GM18861 (cell line): ENCODE measurements at regions not wholly inside any gene's neighbourhood (a gene's known extent, or its start where the extent isn't known, plus 50 kb on each side); places are given as distances from the start of the nearest gene placed in this dataset.
"Not testable (repeated sequence)": the region's sequence is repeated elsewhere in the genome, so short reads cannot be mapped to it uniquely, and the experiment has no call there.

Experiments
- ATAC-seq: cut with Tn5 transposase; IDR thresholded peaks from one replicate; pipeline ENCODE4 v1.9.1; 2021; ENCODE audit not compliant: unreplicated experiment

DNA sequence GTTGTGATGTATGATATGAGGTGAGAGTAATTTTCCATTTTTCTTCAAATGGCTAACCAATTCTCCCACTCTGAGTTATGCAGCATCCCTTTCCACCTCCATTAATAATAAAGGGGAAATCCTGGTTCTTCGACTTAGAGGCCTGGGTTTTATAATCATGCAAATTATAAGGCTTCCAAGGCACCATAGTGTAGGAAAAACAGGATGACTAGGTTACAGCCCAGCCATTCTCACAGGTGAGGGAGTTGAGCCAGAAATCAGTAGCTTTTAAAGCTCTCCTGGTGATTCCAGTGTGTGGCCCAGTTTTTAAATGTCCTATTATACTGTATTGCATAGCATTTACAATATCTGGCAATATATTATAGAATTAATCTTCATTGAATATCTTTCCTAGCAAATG is 203.1 kb downstream of the ARHGEF9 start:
- ATAC-seq, result no peak

DNA sequence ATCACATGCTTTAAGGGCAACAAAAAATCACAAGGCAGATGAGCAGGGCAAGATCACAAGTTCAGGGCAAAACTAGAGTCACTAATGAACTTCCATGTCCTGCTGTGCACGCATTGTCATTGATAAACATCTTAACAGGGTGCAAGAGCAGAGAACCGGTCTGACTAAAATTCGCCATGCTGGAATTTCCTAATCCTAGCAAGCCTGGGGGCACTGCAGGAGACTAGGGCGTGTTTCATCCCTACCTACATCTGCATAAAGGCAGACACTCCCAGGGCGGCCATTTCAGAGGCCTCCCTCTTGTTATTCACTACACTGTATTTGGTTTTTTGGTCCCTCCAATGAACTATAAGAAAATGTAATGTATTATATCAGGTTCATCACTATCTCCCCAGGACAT is 203.6 kb downstream of the ARHGEF9 start:
- ATAC-seq, result no peak

DNA sequence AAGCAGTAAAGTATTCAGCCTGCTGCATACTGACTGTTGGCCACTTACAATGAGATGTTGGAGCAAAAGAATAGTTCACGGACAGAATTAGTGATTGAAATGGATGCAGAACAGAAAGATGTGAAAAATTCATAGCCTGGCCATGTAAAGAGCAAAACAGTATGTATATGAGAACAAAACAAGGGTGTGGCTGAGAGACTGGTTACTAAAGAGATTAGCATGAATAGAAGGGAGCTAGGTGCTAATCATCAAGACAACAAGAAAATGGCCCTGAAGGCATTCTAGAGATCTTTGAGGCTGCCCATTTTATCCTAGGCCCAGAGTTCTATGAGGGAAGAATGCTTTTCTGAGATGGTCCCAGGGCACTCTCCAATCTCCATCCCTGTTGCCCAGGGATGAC is 208.5 kb downstream of the ARHGEF9 start:
- ATAC-seq, result no peak

DNA sequence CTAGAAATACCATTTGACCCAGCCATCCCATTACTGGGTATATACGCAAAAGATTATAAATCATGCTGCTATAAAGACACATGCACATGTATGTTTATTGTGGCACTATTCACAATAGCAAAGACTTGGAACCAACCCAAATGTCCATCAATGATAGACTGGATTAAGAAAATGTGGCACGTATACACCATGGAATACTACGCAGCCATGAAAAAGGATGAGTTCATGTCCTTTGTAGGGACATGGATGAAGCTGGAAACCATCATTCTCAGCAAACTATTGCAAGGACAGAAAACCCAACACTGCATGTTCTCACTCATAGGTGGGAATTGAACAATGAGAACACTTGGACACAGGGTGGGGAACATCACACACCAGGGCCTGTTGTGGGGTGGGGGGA is 209.3 kb downstream of the ARHGEF9 start:
- ATAC-seq, result not testable (repeated sequence)

DNA sequence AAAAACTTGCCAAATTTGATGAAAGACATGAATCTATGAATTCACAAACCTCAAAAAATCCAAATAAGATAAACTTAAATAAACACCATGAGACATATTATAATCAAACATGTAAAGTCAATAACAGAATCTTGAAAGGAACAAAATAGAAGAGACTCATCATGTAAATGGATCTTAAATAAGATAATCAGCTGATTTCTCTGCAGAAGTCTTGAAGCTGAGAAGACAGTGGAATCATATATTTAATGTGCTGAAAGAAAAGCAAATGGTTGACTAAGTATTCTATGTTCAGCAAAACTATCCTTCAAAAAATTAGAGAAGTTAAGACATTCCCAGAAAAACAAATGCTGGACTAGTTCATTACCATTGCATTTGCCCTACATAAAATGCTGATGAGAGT is 215.7 kb upstream of the SPIN4 start:
- ATAC-seq, result no peak

DNA sequence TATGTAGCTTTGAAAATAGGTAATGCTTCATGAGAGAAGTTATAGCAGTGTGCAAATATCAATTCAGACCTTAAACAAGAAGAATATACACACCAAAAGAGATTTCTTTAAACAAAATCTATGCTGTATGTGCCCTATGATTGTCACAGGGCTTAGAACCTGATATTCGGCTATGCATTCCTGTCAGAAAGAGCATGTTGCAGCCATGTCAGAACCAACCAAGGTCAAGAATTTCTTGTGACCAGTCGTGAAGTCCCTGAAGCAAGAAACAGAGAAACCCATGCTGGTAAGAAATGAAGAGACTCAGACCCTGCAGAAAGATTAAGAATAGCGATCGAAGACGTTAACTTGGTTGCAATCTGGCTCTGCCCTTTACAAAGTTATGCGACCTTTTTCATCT is 210.3 kb upstream of the SPIN4 start:
- ATAC-seq, result no peak

DNA sequence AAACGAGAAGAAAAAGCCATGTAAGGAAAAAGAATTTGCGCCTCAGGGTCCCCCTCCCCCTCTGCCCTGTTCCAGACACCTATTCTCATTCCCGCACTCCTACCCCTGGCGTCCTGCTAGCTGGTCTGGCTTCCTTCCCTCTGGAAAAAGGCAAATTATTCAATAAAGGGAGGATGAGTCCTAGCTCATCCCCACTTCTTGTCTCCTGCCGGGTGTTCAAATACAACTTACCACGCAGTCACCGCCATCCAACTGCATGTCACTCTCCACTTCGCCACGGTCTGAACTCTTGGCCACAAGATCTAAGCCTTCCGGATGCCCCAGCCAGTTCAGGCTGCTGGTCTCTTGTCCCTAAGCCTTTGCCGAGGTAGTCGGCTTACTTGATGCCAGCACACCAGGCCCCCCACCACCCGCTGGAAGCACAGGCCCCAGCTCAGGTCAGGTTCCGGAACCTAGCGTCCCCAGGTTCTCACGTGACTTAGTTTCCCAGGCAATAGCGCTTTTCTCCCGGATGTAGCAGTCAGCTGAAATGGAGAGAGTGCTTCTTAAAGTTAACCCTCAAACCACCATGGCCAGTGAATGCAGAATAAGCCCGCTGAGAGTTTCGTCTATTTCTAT is 209.6 kb upstream of the SPIN4 start:
- ATAC-seq, result peak; percentile 95

DNA sequence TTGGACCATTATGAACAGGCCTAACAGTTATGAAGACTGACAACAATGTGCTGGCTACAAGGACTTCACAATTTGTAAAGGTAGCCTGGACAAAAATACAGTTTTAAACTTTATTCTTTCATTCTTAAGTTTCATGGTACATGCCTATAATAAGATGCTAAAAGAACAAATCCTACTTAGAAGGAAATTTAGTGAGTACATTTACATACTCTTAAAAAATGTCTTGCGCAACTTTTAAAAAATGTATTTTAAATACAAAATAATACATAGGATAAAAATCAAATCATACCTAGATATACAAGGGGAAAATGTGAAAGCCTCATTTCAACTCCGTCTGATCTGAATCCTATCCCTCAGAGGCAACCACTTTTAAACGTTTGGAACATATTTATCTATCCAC is 200.7 kb upstream of the SPIN4 start:
- no peak for ATAC-seq

DNA sequence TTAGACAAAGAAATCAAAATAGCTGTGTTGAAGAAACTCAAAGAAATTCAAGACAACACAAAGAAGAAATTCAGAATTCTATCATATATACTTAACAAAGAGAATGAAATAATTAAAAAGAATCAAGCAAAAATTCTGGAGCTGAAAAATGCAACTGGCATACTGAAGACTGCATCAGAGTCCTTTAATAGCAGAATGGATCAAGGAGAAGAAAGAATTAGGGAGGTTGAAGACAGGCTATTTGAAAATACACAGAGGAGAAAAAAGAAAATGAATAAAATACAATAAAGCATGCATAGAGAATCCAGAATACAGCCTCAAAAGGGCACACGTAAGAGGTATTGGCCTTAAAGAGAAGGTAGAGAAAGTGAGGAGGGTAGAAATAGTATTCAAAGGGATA is 179.5 kb upstream of the SPIN4 start:
- ATAC-seq, result no peak

DNA sequence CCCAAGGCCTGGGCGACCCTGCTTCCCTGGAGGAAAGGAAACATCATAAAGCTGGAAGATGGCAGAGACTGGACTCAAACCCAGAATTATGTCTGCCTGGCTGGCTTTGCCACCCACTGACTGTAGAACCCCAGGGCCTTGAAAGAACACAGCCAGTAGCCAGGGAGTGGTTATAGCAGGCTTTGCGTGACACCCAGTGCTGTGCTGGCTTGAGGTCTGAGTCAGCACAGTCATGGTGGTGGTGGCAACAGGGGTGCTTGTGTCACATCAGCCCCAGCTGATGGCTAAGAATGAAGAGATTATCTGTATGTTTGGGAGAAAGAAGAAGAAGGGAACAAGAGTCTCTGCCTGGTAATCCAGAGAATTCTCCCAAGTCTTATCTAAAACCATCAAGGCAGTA is 178.8 kb upstream of the SPIN4 start:
- ATAC-seq, result no peak

DNA sequence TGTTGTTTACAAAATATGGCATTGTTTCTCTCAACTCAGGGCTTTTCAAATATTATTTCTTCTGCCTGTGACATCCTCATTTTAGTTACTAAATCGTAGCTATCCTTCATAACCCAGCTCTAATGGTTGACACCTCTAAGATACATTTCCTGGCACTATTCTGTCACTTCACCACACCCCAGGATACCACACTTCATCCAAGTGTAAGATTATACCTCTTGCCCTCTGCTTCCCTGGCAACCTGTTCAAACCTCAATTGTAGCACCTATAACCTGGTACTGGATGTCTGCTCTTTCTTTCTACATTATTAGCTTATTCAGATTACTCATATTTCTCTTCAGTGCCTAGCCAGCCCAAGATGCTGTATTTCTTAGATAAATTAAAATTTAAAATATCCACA is 175.7 kb upstream of the SPIN4 start:
- no peak for ATAC-seq

DNA sequence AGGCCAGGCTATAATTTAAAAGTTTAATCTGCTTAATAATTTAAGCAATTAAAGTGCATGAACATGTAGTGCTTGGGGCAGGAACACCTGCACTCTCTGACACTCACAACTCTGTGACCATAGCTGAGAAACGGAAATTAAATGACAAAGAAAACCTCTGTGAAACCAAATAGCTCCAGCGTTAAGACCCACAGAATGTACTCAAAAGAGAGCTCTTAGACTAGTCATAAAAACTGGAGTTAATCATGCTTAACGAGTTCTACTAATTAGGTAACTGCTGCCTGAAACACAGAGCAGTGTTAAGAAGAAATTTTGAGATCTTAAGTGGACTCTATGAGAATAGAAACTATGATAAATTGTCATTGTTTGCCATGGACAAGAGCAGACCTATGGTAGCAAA is 174.4 kb upstream of the SPIN4 start:
- peak; percentile 91 for ATAC-seq

DNA sequence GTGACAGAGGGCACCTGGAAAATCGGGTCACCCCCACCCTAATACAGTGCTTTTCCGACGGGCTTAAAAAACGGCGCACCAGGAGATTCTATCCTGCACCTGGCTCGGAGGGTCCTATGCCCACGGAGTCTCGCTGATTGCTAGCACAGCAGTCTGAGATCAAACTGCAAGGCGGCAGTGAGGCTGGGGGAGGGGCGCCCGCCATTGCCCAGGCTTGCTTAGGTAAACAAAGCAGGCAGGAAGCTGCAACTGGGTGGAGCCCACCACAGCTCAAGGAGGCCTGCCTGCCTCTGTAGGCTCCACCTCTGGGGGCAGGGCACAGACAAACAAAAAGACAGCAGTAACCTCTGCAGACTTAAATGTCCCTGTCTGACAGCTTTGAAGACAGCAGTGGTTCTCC is 168.2 kb upstream of the SPIN4 start:
- not testable (repeated sequence) for ATAC-seq

DNA sequence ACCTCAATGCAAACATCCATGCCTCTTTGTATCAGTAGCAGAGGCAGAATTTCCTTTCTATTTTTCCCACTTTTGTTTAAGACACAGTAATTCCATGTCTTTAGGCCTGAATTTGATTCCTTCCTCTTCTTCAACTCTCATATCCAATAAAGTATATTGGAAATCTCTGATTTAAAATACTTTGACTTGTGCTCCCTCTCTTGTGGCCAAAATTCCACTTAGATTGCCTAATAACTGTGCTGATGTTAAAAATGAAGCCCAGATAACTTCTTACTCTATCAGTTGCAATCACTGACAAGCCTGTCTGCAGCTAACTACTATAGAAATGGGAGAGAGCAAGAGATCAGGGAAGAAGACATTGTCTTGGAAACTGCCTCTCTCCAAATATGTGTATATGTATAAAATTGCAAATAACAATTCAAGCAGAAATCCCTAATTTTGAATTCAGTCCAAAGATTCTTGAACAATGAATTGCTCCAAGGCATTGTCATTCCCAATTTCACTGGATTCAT is 163.5 kb upstream of the SPIN4 start:
- no peak for ATAC-seq

DNA sequence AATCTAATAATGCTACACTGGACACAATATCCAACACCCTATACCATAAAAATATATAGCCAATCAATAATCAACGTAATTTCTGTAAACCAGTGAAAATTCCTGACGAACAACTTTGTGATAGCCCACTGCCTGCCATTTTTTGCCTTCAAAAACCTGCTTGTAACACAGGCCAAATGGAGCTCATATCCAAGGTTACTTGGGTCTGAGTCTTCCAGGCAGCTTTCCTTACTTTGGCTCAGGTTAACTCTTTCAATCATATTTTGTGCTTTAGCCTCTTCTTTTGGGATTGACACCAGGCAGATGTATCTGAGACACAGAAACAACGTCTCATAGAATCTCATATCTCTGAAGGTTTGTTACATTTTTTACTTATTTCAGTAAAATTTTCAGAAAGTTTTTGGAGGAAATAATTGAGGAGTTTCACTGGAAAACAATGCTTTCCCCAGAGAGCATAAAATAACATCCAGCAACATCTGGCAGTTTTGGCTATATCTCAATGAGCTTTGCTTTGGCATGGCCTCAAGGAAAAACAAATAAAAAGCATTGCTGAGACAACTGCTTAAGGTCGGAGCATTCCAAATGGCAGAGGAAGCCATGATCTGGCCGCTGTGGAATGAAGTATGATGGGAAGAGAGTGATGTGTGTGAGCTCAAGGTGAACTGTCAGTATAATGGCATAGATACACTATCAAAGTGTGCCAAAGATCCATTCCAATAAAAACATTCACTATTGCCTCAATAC is 162.9 kb upstream of the SPIN4 start:
- ATAC-seq, result no peak

DNA sequence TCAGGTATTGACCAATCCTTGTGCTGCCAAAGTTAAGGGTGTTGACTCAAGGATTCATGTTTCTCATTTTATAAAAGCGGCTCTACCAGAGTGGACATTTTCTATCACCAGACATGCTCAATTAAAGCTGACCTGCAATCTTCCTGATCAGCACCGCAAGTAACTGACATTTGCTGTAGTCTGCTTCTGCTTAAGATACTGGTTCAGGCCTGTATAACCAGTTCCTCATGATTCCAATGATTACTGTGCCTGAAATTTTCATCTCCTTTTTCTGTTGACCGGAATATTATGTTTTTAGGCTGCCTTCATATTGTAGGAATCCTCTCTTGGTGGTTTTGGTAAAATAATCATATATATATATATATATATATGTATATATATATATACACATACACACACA is 160.2 kb upstream of the SPIN4 start:
- ATAC-seq, result no peak

DNA sequence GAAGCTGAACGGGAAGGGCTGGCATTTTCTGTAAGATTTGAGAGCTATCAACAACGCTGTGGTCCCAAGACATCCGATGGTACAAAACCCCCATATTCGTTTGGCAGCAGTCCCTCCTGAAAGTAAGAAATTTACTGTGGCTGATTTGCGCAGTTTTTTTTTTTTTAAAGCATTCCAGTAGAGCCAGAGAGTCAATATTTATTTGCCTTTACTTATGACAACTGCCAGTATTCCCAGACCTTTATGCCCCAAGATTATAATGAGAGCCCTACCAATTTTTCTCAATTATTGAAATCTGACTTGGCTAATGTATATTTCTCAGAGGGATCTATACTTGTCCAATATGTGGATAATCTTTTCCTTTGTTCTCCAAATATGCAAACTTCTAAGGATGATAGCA is 157.5 kb upstream of the SPIN4 start:
- ATAC-seq, result no peak

DNA sequence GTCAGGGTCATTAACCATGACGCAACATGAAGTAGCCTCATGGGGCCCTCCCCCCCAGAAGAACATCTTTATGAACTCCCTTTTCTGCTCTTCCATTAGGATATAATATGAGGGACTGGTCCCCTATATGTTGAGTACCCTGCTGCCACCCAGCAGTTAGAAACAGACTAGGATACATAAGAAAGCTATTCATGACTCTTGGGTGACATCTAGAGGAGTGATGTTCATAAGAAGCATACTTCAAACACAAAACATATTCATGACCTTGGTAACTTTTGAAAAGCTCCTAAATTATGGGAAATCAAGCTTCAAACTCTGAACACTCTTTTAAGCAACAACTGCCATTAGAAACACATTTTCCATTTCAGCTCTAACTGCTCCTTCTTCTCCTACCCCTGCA is 155.2 kb upstream of the SPIN4 start:
- no peak for ATAC-seq

DNA sequence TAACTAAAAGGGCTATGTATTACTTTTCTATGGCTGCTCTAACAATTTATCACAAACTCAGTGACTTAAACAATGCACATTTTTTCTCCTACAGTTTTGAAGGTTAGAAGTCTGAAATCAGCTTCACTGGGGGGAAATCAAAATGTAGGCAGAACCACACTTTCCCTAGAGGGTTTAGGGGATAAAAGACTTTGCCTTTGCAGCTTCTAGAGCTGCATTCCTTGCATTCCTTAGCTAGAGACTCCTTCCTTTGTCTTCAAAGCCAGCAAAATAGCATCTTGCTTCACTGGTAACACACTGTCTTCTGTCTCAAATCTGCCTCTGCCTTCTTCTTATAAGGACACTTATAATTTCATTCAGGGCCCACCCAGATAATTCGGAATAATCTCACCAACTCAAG is 152.4 kb upstream of the SPIN4 start:
- ATAC-seq, result no peak

DNA sequence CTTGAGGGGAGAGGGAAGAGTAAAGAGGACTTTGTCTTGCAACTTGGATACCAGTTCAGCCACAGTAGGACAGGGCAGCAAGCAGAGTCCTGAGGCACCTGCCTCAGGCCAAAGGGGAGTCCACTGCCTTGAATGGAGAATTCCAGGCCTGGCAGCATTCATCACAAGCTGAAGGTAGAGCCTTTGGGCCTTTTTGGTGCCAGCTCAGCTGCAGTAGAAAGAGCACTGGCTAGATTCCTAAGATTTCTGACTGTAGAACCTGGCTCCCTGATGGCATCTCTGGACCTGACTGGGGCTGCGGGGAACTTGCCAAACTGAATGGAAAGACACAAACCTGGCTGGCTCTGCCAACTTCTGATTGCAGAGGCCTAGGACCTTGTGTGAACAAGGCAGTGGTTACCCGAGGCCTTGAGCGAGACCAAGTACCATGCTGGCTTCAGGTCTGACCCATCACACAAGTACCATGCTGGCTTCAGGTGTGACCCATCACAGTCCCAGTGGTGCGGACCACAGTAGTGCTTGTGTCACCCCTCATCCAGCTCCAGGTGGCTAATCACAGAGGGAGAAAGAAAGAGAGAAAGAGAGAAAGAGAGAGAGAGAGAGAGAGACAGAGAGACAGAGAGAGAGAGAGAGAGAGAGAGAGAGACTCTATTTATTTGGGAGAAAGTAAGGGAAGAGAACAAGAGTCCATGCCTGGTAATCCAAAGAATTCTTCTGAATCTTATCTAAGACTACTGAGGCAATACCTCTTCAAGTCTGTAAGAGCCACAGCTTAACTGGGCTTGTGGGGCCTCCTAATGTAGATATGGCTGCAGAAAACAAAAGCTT is 137.6 kb upstream of the SPIN4 start:
- no peak for ATAC-seq

DNA sequence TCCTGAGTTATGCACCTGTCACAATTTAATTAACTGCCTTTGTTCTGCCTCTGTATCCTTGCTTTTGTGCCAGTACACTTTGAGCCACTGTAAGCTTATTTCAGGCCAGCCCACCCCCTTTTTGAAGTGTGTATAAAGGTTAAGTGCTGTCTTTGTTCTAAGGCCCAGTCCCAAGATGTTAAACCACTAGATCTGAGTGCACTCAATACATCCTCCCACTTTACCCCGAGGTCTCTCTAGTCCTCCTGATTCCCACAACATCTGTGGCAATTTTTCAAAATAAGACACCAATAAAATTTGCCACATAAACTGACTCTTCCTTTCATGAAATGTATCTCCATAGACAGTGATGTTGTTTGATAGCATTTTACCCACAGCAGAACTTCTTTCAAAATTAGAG is 124.1 kb upstream of the SPIN4 start:
- ATAC-seq, result no peak

DNA sequence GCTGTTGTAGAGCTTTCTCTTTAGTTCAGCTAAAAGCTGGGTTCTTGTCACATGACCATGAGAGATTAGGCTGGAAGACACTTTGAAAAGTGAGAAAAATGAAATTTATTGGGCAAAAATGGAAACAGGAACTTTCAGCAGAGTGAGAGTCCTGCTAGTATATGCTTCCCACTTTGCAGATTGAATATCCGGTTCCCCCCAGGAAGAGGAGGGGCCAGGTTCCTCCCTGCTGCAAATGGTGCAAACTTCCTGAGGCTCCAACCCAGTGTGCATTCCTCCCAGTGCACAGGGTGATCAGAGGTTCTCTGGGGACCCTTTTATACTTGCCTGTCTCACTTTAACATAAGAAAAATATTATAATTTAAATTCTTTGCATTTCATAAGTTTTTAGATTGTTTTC is 119.9 kb upstream of the SPIN4 start:
- ATAC-seq, result no peak
